Kidney (tissue), 13 donors: ENCODE measurements at regions not wholly inside any gene's neighbourhood (a gene's known extent, or its start where the extent isn't known, plus 50 kb on each side); places are given as distances from the start of the nearest gene placed in this dataset.
A peak's percentile ranks its signal among the peaks of the same experiment; 100 is the strongest.

Experiments used
- DNase-seq, 5 donors: peaks; one replicate each; pipeline ENCODE4 v3.0.0-alpha.2; 2013 to 2020
- FAIRE-seq: peaks from 2 replicates; lab custom pipeline; 2012; peaks lifted over from hg19 to GRCh38; lab: Jason Lieb, UNC
- H3K27ac ChIP-seq, 2 donors: one replicate each; pipeline ENCODE4 v1.7.0; 2013; ENCODE audit warnings: low read depth in 2 of 2, low read length in 2 of 2, inconsistent platforms in 1 of 2
- H3K27me3 ChIP-seq: one replicate; pipeline ENCODE4 v1.7.1; 2013; ENCODE audit warnings: low read length, inconsistent platforms; ENCODE audit not compliant: control insufficient read depth, insufficient read depth
- H3K36me3 ChIP-seq, 3 donors: one replicate each; pipeline versions ENCODE4 v1.7.0 to v1.7.1; 2013; ENCODE audit warnings: low read length in 3 of 3, control low read depth in 1 of 3, inconsistent platforms in 1 of 3; ENCODE audit not compliant: insufficient read depth in 3 of 3, control insufficient read depth in 2 of 3
- H3K4me1 ChIP-seq, 3 donors: one replicate each; pipeline versions ENCODE4 v1.7.0 to v1.7.1; 2013; ENCODE audit warnings: low read length in 3 of 3, inconsistent platforms in 1 of 3, low read depth in 1 of 3; ENCODE audit not compliant: control insufficient read depth in 2 of 3, insufficient read depth in 2 of 3
- H3K4me3 ChIP-seq, 3 donors: one replicate each; pipeline versions ENCODE4 v1.7.0 to v1.8.1; 2013; ENCODE audit warnings: low read length in 3 of 3, control low read depth in 1 of 3, inconsistent platforms in 1 of 3
- H3K9ac ChIP-seq, 3 donors: one replicate each; pipeline versions ENCODE4 v1.7.0 to v1.7.1; 2013; ENCODE audit warnings: low read length in 3 of 3, control low read depth in 1 of 3, inconsistent platforms in 1 of 3
- H3K9me3 ChIP-seq, 3 donors: one replicate each; pipeline versions ENCODE4 v1.7.0 to v1.7.1; 2013; ENCODE audit warnings: low read length in 3 of 3, control low read depth in 1 of 3, inconsistent platforms in 1 of 3; ENCODE audit not compliant: control insufficient read depth in 2 of 3, insufficient read depth in 1 of 3
- CTCF ChIP-seq: IDR thresholded peaks from 3 replicates; pipeline ENCODE4 v1.5.1; 2012; ENCODE audit warnings: mild to moderate bottlenecking, moderate library complexity, borderline replicate concordance; ENCODE audit not compliant: insufficient read depth; ENCODE audit errors: extremely low read depth
- intact Hi-C: fragments of 100-400 bp; cut with DNase I; formaldehyde crosslinking; loops from one replicate; pipeline ENCODE4 v1.11.1; 2022
- donor health status: control.
- donor health status: control.
- donor health status: control.
- donor health status: control.
- donor health status: control.
- donor health status: DM: yes; HTN: yes; CAD: no.
- donor health status: Normal renal cell carcinoma (clear cell type).

- Histone ChIP-seq H3K9ac (no peak overlapping the region), H3K27ac (no peak overlapping the region), H3K9me3 (no peaks in the 10 kb centered on the region), H3K27me3 (no peaks in the 10 kb centered on the region), H3K4me1 (no peaks in the 10 kb centered on the region), H3K4me3 (no peak overlapping the region), H3K36me3 (no peaks in the 10 kb centered on the region)
- DNase-seq = no peak
- FAIRE-seq = no peak
- intact Hi-C loops = no loop called here
- no peak for TF ChIP-seq CTCF
Measured at GRCh38 chr5:18111906-18112465, 477.7 kb downstream of the TAF11L14 start.

GRCh38 chr5:18113721-18114120, 479.5 kb downstream of the TAF11L14 start:
- Histone ChIP-seq H3K4me3 (no peak overlapping the region), H3K9me3 (no peaks in the 10 kb centered on the region), H3K36me3 (no peaks in the 10 kb centered on the region), H3K27ac (no peak overlapping the region), H3K27me3 (no peaks in the 10 kb centered on the region), H3K4me1 (no peaks in the 10 kb centered on the region), H3K9ac (no peak overlapping the region)
- intact Hi-C loops = no loop called here
- TF ChIP-seq CTCF = peak; percentile 3
- peak in 1 of 5 donors; percentile 47 for DNase-seq
- FAIRE-seq = no peak

GRCh38 chr5:18114151-18114757, 480.0 kb downstream of the TAF11L14 start:
- Histone ChIP-seq H3K27ac (no peak overlapping the region), H3K36me3 (no peaks in the 10 kb centered on the region), H3K4me3 (no peak overlapping the region), H3K9me3 (no peaks in the 10 kb centered on the region), H3K27me3 (no peaks in the 10 kb centered on the region), H3K4me1 (no peaks in the 10 kb centered on the region), H3K9ac (no peak overlapping the region)
- intact Hi-C loops = no loop called here
- TF ChIP-seq CTCF = no peak
- FAIRE-seq (no peak), DNase-seq (peak in 1 of 5 donors; percentile 2)
